Motor neuron (in vitro differentiated cells): ENCODE measurements at regions not wholly inside any gene's neighbourhood (a gene's known extent, or its start where the extent isn't known, plus 50 kb on each side); places are given as distances from the start of the nearest gene placed in this dataset.

Experiments used
- ATAC-seq, 8 experiments: fragments of 200-7000 bp; cut with Tn5 transposase; replicated peaks in 6 of 8; 2 replicates each; pipeline ENCODE4 v1.8.0; 2021; ENCODE audit warnings: mild to moderate bottlenecking in 8 of 8, moderate library complexity in 8 of 8
- H3K27ac ChIP-seq, 2 donors: fragments of 250-450 bp; sonication (Bioruptor Pico); 2 replicates each; pipeline ENCODE4 v1.9.0; 2021; ENCODE audit warnings: antibody characterized with exemption in 2 of 2, mild to moderate bottlenecking in 2 of 2, moderate library complexity in 1 of 2
- H3K4me1 ChIP-seq, 2 donors: fragments of 250-450 bp; sonication (Bioruptor Pico); replicated peaks in 1 of 2; 2 replicates each; pipeline ENCODE4 v1.6.1; 2021; ENCODE audit warnings: antibody characterized with exemption in 2 of 2, mild to moderate bottlenecking in 2 of 2, moderate library complexity in 1 of 2
- H3K4me3 ChIP-seq, 5 donors: fragments of 250-450 bp; sonication (Bioruptor Pico); 2 replicates each; pipeline ENCODE4 v1.9.0; 2021; ENCODE audit warnings: antibody characterized with exemption in 5 of 5, mild to moderate bottlenecking in 5 of 5, moderate library complexity in 4 of 5
- WGBS, 10 experiments: fragments of 450-650 bp; shearing (Covaris generic); methylation state at CpG; one replicate each; pipeline ENCODE4 v1.0.0; 2022; 5-methylcytosine and 5-hydroxymethylcytosine counted together
- in situ Hi-C, 9 experiments: fragments of 400-800 bp; cut with MboI; loops; one replicate each; pipeline ENCODE4 v1.15.0; 2021; ENCODE audit warnings: low sequenced_read_pairs in 9 of 9, low pct_unique_long_range_greater_than_20kb in 2 of 9; ENCODE audit not compliant: unreplicated experiment in 9 of 9

GRCh38 chr7:96548664-96549063, 161.0 kb downstream of the SEM1 start:
- 71 to 100% (median 91%) methylated on average over 3 to 5 of the region's 5 CpGs; no CpG with 5 or more reads in 1 of the 10 experiments for WGBS, 10 experiments
- in situ Hi-C loops, result no loop called here

GRCh38 chr7:96547371-96547811, 162.3 kb downstream of the SEM1 start:
- WGBS, 10 experiments, result 0 to 86% (median 54%) methylated on average over 1 to 3 of the region's 3 CpGs; no CpG with 5 or more reads in 4 of the 10 experiments
- ATAC-seq, result peak in 4 of 8 experiments; percentile 24 to 59 (median 43)
- H3K27ac ChIP-seq, result no peak overlapping the region
- in situ Hi-C loops, result no loop called here
- H3K4me3 ChIP-seq, result no peak overlapping the region
- peaks cover 0 to 5% of the 10 kb centered on the region in 2 donors for H3K4me1 ChIP-seq

More at GRCh38 chr7:96548664-96549063, 161.0 kb downstream of the SEM1 start:
- H3K4me1 ChIP-seq, result peaks cover 0 to 5% of the 10 kb centered on the region in 2 donors
- no peak overlapping the region for H3K4me3 ChIP-seq
- ATAC-seq, result peak in 3 of 8 experiments; percentile 45 to 83 (median 64)
- H3K27ac ChIP-seq, result no peak overlapping the region

- in situ Hi-C loops, result no loop called here
- ATAC-seq, result peak in 1 of 8 experiments; percentile 38
- H3K4me3 ChIP-seq, result no peak overlapping the region
- peaks cover 0 to 5% of the 10 kb centered on the region in 2 donors for H3K4me1 ChIP-seq
- 50 to 100% (median 92%) methylated on average over 1 to 2 of the region's 2 CpGs; no CpG with 5 or more reads in 3 of the 10 experiments for WGBS, 10 experiments
- no peak overlapping the region for H3K27ac ChIP-seq
Observed at GRCh38 chr7:96546426-96546825, 163.2 kb downstream of the SEM1 start.

- in situ Hi-C loops, result no loop called here
- H3K4me1 ChIP-seq, result no peaks in the 10 kb centered on the region
- no peak for ATAC-seq
- 31 to 100% (median 94%) methylated on average over 1 of the region's 1 CpG; no CpG with 5 or more reads in 1 of the 10 experiments for WGBS, 10 experiments
- H3K4me3 ChIP-seq, result no peak overlapping the region
- H3K27ac ChIP-seq, result no peak overlapping the region
Observed at GRCh38 chr7:96539471-96539870, 170.2 kb downstream of the SEM1 start.

GRCh38 chr7:96538632-96539031, 171.0 kb downstream of the SEM1 start:
- 0 to 100% (median 50%) methylated on average over 1 to 2 of the region's 2 CpGs; no CpG with 5 or more reads in 1 of the 10 experiments for WGBS, 10 experiments
- ATAC-seq, result no peak
- no peak overlapping the region for H3K4me3 ChIP-seq
- in situ Hi-C loops, result no loop called here
- H3K27ac ChIP-seq, result no peak overlapping the region
- peaks cover 0 to 5% of the 10 kb centered on the region in 2 donors for H3K4me1 ChIP-seq

GRCh38 chr7:96534221-96534620, 175.4 kb downstream of the SEM1 start:
- peaks cover 0 to 17% of the 10 kb centered on the region in 2 donors for H3K4me1 ChIP-seq
- no peak overlapping the region for H3K4me3 ChIP-seq
- ATAC-seq, result no peak
- in situ Hi-C loops, result no loop called here
- 0 to 100% (median 51%) methylated on average over 2 to 3 of the region's 3 CpGs for WGBS, 10 experiments
- no peak overlapping the region for H3K27ac ChIP-seq

GRCh38 chr7:96532428-96532935, 177.2 kb downstream of the SEM1 start:
- in situ Hi-C loops, result no loop called here
- ATAC-seq, result no peak
- no peak overlapping the region for H3K27ac ChIP-seq
- peaks cover 0 to 17% of the 10 kb centered on the region in 2 donors for H3K4me1 ChIP-seq
- H3K4me3 ChIP-seq, result no peak overlapping the region
- 9 to 100% (median 75%) methylated on average over 1 to 2 of the region's 2 CpGs for WGBS, 10 experiments

GRCh38 chr7:96531331-96531730, 178.3 kb downstream of the SEM1 start:
- Histone ChIP-seq H3K4me3 (no peak overlapping the region), H3K27ac (no peak overlapping the region), H3K4me1 (peaks cover 8 to 17% of the 10 kb centered on the region in 2 donors)
- no peak for ATAC-seq
- in situ Hi-C loops, result no loop called here
- 0 to 90% (median 79%) methylated on average over 1 of the region's 1 CpG; no CpG with 5 or more reads in 4 of the 10 experiments for WGBS, 10 experiments

GRCh38 chr7:96530786-96531185, 178.9 kb downstream of the SEM1 start:
- no peak for ATAC-seq
- in situ Hi-C loops, result no loop called here
- Histone ChIP-seq H3K4me3 (no peak overlapping the region), H3K4me1 (peaks cover 10 to 20% of the 10 kb centered on the region in 2 donors), H3K27ac (no peak overlapping the region)
- 50 to 100% (median 95%) methylated on average over 1 of the region's 1 CpG; no CpG with 5 or more reads in 2 of the 10 experiments for WGBS, 10 experiments

- ATAC-seq, result no peak
- Histone ChIP-seq H3K4me1 (peaks cover 3 to 10% of the 10 kb centered on the region in 2 donors), H3K4me3 (no peak overlapping the region), H3K27ac (no peak overlapping the region)
- in situ Hi-C loops, result no loop called here
- WGBS, 10 experiments, result 10 to 88% (median 68%) methylated on average over 4 to 9 of the region's 9 CpGs; no CpG with 5 or more reads in 1 of the 10 experiments
Observed at GRCh38 chr7:96527133-96527827, 182.4 kb downstream of the SEM1 start.

GRCh38 chr7:96526496-96526895, 183.2 kb downstream of the SEM1 start:
- in situ Hi-C loops, result no loop called here
- Histone ChIP-seq H3K27ac (no peak overlapping the region), H3K4me3 (no peak overlapping the region), H3K4me1 (peaks cover 3 to 10% of the 10 kb centered on the region in 2 donors)
- 0 to 20% (median 0%) methylated on average over 1 of the region's 1 CpG; no CpG with 5 or more reads in 7 of the 10 experiments for WGBS, 10 experiments
- ATAC-seq, result peak in 4 of 8 experiments; percentile 36 to 40 (median 38)

GRCh38 chr7:96521068-96521894, 188.4 kb downstream of the SEM1 start:
- Histone ChIP-seq H3K27ac (no peak overlapping the region), H3K4me1 (peaks cover 2% of the 10 kb centered on the region in 2 donors), H3K4me3 (no peak overlapping the region)
- in situ Hi-C loops, result no loop called here
- WGBS, 10 experiments, result 12 to 93% (median 69%) methylated on average over 1 to 11 of the region's 13 CpGs; no CpG with 5 or more reads in 1 of the 10 experiments
- no peak for ATAC-seq

GRCh38 chr7:96508371-96508770, 186.5 kb upstream of the SLC25A13 start:
- in situ Hi-C loops, result no loop called here
- ATAC-seq, result peak in 3 of 8 experiments; percentile 94 to 98 (median 97)
- Histone ChIP-seq H3K4me1 (no peaks in the 10 kb centered on the region), H3K27ac (no peak overlapping the region), H3K4me3 (no peak overlapping the region)
- WGBS, 10 experiments, result 0 to 100% (median 78%) methylated on average over 1 of the region's 1 CpG; no CpG with 5 or more reads in 1 of the 10 experiments
